SK-N-SH (cell line): ENCODE measurements at regions not wholly inside any gene's neighbourhood (a gene's known extent, or its start where the extent isn't known, plus 50 kb on each side); places are given as distances from the start of the nearest gene placed in this dataset.

Experiments used
- CHD2 ChIP-seq: fragments of 150-350 bp; IDR thresholded peaks from 2 replicates; pipeline ENCODE4 v1.6.1; 2018; ENCODE audit warnings: low read length; ENCODE audit not compliant: partially characterized antibody
- CTCF ChIP-seq: fragments of 200-600 bp; sonication (generic); IDR thresholded peaks from 2 replicates; pipeline ENCODE4 v1.6.1; 2017; ENCODE audit warnings: antibody characterized with exemption, mild to moderate bottlenecking, moderate library complexity
- EP300 ChIP-seq, 2 experiments: IDR thresholded peaks; 2 replicates each; pipeline versions ENCODE4 v1.4.0 to v1.6.1; 2012; ENCODE audit warnings: borderline replicate concordance in 1 of 2, low read depth in 1 of 2, low read length in 1 of 2
- EZH2phosphoT487 ChIP-seq: fragments of 200-600 bp; sonication (generic); IDR thresholded peaks from 2 replicates; pipeline ENCODE4 v1.6.1; 2017; ENCODE audit warnings: low read depth, mixed run types, mild to moderate bottlenecking, antibody characterized with exemption, moderate library complexity, borderline replicate concordance
- FOSL2 ChIP-seq: IDR thresholded peaks from 2 replicates; pipeline ENCODE4 v1.4.0; 2012; ENCODE audit warnings: low read depth, mild to moderate bottlenecking, moderate library complexity, borderline replicate concordance
- FOXJ3 ChIP-seq: sonication (generic); formaldehyde crosslinking; IDR thresholded peaks from 2 replicates; pipeline ENCODE4 v1.5.1; 2020; ENCODE audit warnings: mild to moderate bottlenecking, missing genetic modification reagents
- GATA2 ChIP-seq: sonication (generic); formaldehyde crosslinking; IDR thresholded peaks from 2 replicates; pipeline ENCODE4 v1.5.0; 2020; ENCODE audit warnings: mild to moderate bottlenecking, missing genetic modification reagents
- MXI1 ChIP-seq: IDR thresholded peaks from 2 replicates; pipeline ENCODE4 v1.6.1; 2012; ENCODE audit warnings: mild to moderate bottlenecking, low read depth, low read length, improper control_type of control experiment
- POLR2AphosphoS5 ChIP-seq: IDR thresholded peaks from 2 replicates; pipeline ENCODE4 v1.6.1; 2012; ENCODE audit warnings: low read depth, low read length
- RAD21 ChIP-seq: IDR thresholded peaks from 2 replicates; pipeline ENCODE4 v1.6.1; 2012; ENCODE audit warnings: mild to moderate bottlenecking, low read length
- RCOR1 ChIP-seq: fragments of 150-350 bp; IDR thresholded peaks from 2 replicates; pipeline ENCODE4 v1.6.1; 2017; ENCODE audit warnings: antibody characterized with exemption, low read length
- RFX5 ChIP-seq: IDR thresholded peaks from 2 replicates; pipeline ENCODE4 v1.6.1; 2012; ENCODE audit warnings: mild to moderate bottlenecking, improper control_type of control experiment, low read length
- TF ChIP-seq, protein P1 (sequence below): IDR thresholded peaks from 2 replicates; pipeline ENCODE4 v1.4.0; 2012; ENCODE audit warnings: low read depth, borderline replicate concordance

DNA sequence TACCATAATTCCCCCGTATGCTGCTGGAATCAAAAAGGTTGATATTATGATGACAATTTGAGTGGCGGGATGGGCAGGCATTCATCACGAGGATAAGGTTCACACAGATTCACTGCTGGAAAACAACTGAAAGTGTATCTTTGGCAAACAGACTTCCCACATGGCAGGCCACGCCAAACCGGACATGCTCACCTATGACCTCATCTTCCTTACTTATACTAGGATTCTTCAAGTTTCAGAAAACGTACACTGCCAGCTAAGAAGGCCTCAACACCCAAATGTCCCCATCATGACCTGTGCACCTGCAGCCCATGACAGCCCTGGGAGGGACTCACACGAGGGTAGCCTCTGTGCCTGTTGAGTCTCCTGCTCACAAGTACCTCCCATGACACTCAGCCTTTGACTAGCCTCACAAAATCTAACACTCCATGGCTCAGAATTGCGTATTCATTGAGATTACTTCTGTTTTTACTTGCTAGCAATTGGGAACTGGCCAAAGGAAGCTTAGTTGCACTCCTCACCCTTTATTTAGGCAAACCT is 259.0 kb upstream of the GHITM start:
- no peak for TF ChIP-seq POLR2AphosphoS5
- TF ChIP-seq MXI1 = no peak
- no peak for TF ChIP-seq FOXJ3 (CRISPR knock-in tag)
- TF ChIP-seq, protein P1, sequence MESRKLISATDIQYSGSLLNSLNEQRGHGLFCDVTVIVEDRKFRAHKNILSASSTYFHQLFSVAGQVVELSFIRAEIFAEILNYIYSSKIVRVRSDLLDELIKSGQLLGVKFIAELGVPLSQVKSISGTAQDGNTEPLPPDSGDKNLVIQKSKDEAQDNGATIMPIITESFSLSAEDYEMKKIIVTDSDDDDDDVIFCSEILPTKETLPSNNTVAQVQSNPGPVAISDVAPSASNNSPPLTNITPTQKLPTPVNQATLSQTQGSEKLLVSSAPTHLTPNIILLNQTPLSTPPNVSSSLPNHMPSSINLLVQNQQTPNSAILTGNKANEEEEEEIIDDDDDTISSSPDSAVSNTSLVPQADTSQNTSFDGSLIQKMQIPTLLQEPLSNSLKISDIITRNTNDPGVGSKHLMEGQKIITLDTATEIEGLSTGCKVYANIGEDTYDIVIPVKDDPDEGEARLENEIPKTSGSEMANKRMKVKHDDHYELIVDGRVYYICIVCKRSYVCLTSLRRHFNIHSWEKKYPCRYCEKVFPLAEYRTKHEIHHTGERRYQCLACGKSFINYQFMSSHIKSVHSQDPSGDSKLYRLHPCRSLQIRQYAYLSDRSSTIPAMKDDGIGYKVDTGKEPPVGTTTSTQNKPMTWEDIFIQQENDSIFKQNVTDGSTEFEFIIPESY = no peak
- no peak for TF ChIP-seq CHD2
- TF ChIP-seq RCOR1 = no peak
- no peak for TF ChIP-seq CTCF
- TF ChIP-seq FOSL2 = no peak
- TF ChIP-seq RFX5 = no peak
- TF ChIP-seq GATA2 = no peak
- TF ChIP-seq RAD21 = no peak
- TF ChIP-seq EZH2phosphoT487 = no peak
- TF ChIP-seq EP300 (IDR thresholded peaks at IDR 0.05; ENCODE audit: borderline replicate concordance in 1 of 2, low read depth in 1 of 2, low read length in 1 of 2) = no peak
